MCF 10A (cell line): ENCODE measurements at regions not wholly inside any gene's neighbourhood (a gene's known extent, or its start where the extent isn't known, plus 50 kb on each side); places are given as distances from the start of the nearest gene placed in this dataset.
A peak's percentile ranks its signal among the peaks of the same experiment; 100 is the strongest.

Source experiments
- BruUV-seq: library from RNA; stranded (reverse); fragments of 400-500 nt; replicated peaks from 2 replicates; lab custom pipeline; 2021; lab: Mats Ljungman, UMichigan
- CTCF ChIA-PET: fragments of 300-600 bp; sonication (Branson Sonifier 250); formaldehyde crosslinking; extraction: SDS; loops from one replicate; lab custom pipeline; 2021; ENCODE audit warnings: antibody characterized with exemption, inconsistent platforms; lab: Yijun Ruan, JAX
- POLR2A ChIA-PET: fragments of 300-600, 350-650 bp; sonication (Branson Sonifier 250); formaldehyde crosslinking; extraction: SDS; loops from one replicate; lab custom pipeline; 2020; ENCODE audit warnings: antibody characterized with exemption, inconsistent platforms; lab: Yijun Ruan, JAX
- DNase-seq: peaks from one replicate; pipeline ENCODE4 v3.0.0-alpha.2; 2018; ENCODE audit not compliant: unreplicated experiment
- H3K27ac Mint-ChIP-seq: one replicate; pipeline ENCODE4 v1.8.0; 2022; ENCODE audit warnings: mild to moderate bottlenecking, low read depth, mixed read lengths; ENCODE audit not compliant: unreplicated experiment
- H3K27me3 Mint-ChIP-seq: one replicate; pipeline ENCODE4 v1.8.0; 2022; ENCODE audit warnings: mixed read lengths; ENCODE audit not compliant: insufficient read depth, unreplicated experiment
- H3K36me3 Mint-ChIP-seq: one replicate; pipeline ENCODE4 v1.8.0; 2022; ENCODE audit warnings: mild to moderate bottlenecking, moderate library complexity, mixed read lengths; ENCODE audit not compliant: insufficient read depth, unreplicated experiment
- H3K4me1 Mint-ChIP-seq: one replicate; pipeline ENCODE4 v1.8.0; 2022; ENCODE audit warnings: mixed read lengths; ENCODE audit not compliant: insufficient read depth, unreplicated experiment
- H3K4me3 Mint-ChIP-seq: one replicate; pipeline ENCODE4 v1.8.0; 2022; ENCODE audit warnings: mild to moderate bottlenecking, moderate library complexity, mixed read lengths; ENCODE audit not compliant: unreplicated experiment
- H3K9me3 Mint-ChIP-seq: one replicate; pipeline ENCODE4 v1.8.0; 2022; ENCODE audit warnings: mixed read lengths; ENCODE audit not compliant: unreplicated experiment
- CTCF ChIP-seq: fragments of 200-600 bp; IDR thresholded peaks from one replicate; pipeline ENCODE4 v1.8.0; 2022; ENCODE audit warnings: antibody characterized with exemption, mild to moderate bottlenecking; ENCODE audit not compliant: unreplicated experiment
- intact Hi-C: fragments of 100-400 bp; cut with micrococcal nuclease; formaldehyde crosslinking; loops from 2 replicates; pipeline ENCODE4 v1.14.1; 2022

- TF ChIP-seq CTCF: no peak
- intact Hi-C loops: no loop called here
- no peak overlapping the region for H3K4me3 Mint-ChIP-seq
- ChIA-PET POLR2A (interaction anchor here (0.7 kb wide), 1 partner anchor 150 kb away, joined by 3 read pairs; no protein-coding TSS in a partner anchor), CTCF (no interaction called here)
- no peaks in the 10 kb centered on the region for H3K36me3 Mint-ChIP-seq
- no peak overlapping the region for H3K27ac Mint-ChIP-seq
- no peaks in the 10 kb centered on the region for H3K27me3 Mint-ChIP-seq
- H3K4me1 Mint-ChIP-seq: no peaks in the 10 kb centered on the region
- no peak for DNase-seq
- no TSS peak for BruUV-seq
- no peaks in the 10 kb centered on the region for H3K9me3 Mint-ChIP-seq
Measured at GRCh38 chr12:88784166-88784565, 203.9 kb upstream of the KITLG start.

- TF ChIP-seq CTCF: no peak
- Mint-ChIP-seq H3K36me3 (no peaks in the 10 kb centered on the region), H3K27ac (peak overlapping the region; percentile 3), H3K9me3 (no peaks in the 10 kb centered on the region), H3K4me1 (no peaks in the 10 kb centered on the region), H3K4me3 (no peak overlapping the region), H3K27me3 (no peaks in the 10 kb centered on the region)
- POLR2A ChIA-PET: interaction anchor here (0.6 kb wide), 2 partner anchors 143 to 470 kb away, joined by 3 to 4 read pairs; no protein-coding TSS in a partner anchor
- BruUV-seq: no TSS peak
- CTCF ChIA-PET: no interaction called here
- intact Hi-C loops: no loop called here
- no peak for DNase-seq
Measured at GRCh38 chr12:88782351-88782750, 202.1 kb upstream of the KITLG start.

- H3K36me3 Mint-ChIP-seq: no peaks in the 10 kb centered on the region
- intact Hi-C loops: no loop called here
- no peaks in the 10 kb centered on the region for H3K27me3 Mint-ChIP-seq
- ChIA-PET CTCF (interaction anchor here (0.6 to 0.8 kb wide), 3 partner anchors 24 to 46 kb away, joined by 3 read pairs; no protein-coding TSS in a partner anchor), POLR2A (interaction anchor here (1.4 kb wide), 1 partner anchor 152 kb away, joined by 5 read pairs; no protein-coding TSS in a partner anchor)
- BruUV-seq: no TSS peak
- TF ChIP-seq CTCF: no peak
- H3K4me1 Mint-ChIP-seq: no peaks in the 10 kb centered on the region
- H3K9me3 Mint-ChIP-seq: no peaks in the 10 kb centered on the region
- H3K4me3 Mint-ChIP-seq: no peak overlapping the region
- H3K27ac Mint-ChIP-seq: peak overlapping the region; percentile 3
- DNase-seq: peak; percentile 19
Measured at GRCh38 chr12:88781909-88782308, 201.6 kb upstream of the KITLG start.

- H3K27ac Mint-ChIP-seq: no peak overlapping the region
- intact Hi-C loops: no loop called here
Measured at GRCh38 chr12:88778064-88778463, 197.8 kb upstream of the KITLG start.

More at GRCh38 chr12:88778064-88778463, 197.8 kb upstream of the KITLG start:
- BruUV-seq: no TSS peak
- Mint-ChIP-seq H3K36me3 (no peaks in the 10 kb centered on the region), H3K9me3 (no peaks in the 10 kb centered on the region), H3K27me3 (no peaks in the 10 kb centered on the region), H3K4me1 (no peaks in the 10 kb centered on the region), H3K4me3 (no peak overlapping the region)
- no peak for TF ChIP-seq CTCF
- POLR2A ChIA-PET: interaction anchor here (0.6 kb wide), 1 partner anchor 156 kb away, joined by 3 read pairs; no protein-coding TSS in a partner anchor
- DNase-seq: no peak
- CTCF ChIA-PET: no interaction called here
